ACHN (cell line): ENCODE measurements at regions not wholly inside any gene's neighbourhood (a gene's known extent, or its start where the extent isn't known, plus 50 kb on each side); places are given as distances from the start of the nearest gene placed in this dataset.

Experiments used
- DNase-seq: peaks from one replicate; pipeline ENCODE4 v3.0.0-alpha.2; 2015
- in situ Hi-C: cut with HindIII; loops from 2 replicates; pipeline ENCODE4 v1.10.0; 2017; ENCODE audit warnings: low sequenced_read_pairs, low pct_ligation_motif_present, low pct_unique_long_range_greater_than_20kb

DNA sequence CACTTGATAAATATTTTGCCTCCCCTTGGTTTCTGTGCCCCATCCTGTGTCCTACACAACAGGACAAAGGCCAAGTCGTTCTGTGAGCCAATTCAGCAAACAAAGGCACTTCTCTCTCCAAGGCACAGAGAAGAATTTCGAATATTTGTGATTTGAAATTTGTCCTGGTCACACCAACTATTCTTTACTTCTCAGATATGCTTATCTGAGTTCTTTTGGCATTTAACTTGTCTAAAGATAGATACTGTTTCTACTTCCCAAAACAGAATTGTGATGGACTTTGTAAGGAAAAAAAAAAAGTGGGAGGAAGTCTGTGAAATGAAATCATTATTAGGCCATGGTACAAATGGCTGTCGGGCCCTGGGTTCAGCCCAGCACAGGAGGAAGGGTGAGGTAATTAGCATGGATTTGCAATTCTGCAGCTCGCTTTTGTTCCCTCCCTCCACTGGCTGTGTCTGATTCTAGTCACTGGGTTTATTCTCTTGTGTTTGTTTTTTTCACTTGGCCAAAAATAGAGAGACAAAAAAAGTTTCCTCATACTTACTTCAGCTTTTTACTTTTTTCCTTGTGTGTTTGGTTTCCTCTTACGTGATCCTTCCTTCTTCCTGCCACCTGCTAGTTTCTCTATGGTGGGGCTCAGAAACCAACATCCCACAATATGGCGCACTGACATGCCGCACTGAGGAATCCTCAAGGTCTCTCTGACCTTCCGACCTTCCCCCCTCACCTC is 108.2 kb upstream of the MKLN1 start:
- no peak for DNase-seq
- in situ Hi-C loops, result no loop called here

- in situ Hi-C loops, result no loop called here
- no peak for DNase-seq
These were observed 106.6 kb upstream of the MKLN1 start for GRCh38 chr7:131221061-131221460.

DNA sequence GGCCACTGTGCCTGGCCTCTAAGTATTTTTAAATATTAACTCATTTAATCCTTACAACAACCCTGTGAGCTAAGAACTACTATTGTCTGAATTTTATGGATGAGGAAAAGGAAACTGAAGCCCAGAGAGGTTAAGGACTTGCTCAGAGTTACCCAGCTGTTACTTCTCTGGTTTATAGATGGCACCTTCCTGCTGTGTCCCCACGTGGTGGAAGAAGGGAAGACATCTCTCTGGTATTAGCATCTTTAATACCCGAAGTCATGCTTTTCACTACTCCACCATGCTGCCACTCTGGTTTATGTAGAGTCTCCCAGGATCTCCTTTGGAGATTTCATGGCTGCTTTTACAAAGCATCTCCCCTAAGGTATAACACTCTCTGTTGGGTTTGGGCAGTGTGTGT is 105.5 kb upstream of the MKLN1 start:
- in situ Hi-C loops, result no loop called here
- DNase-seq, result no peak

GRCh38 chr7:131223151-131223550 is 104.5 kb upstream of the MKLN1 start:
- in situ Hi-C loops, result no loop called here
- no peak for DNase-seq

- in situ Hi-C loops, result no loop called here
These were observed 102.7 kb upstream of the MKLN1 start for GRCh38 chr7:131224996-131225395.

DNA sequence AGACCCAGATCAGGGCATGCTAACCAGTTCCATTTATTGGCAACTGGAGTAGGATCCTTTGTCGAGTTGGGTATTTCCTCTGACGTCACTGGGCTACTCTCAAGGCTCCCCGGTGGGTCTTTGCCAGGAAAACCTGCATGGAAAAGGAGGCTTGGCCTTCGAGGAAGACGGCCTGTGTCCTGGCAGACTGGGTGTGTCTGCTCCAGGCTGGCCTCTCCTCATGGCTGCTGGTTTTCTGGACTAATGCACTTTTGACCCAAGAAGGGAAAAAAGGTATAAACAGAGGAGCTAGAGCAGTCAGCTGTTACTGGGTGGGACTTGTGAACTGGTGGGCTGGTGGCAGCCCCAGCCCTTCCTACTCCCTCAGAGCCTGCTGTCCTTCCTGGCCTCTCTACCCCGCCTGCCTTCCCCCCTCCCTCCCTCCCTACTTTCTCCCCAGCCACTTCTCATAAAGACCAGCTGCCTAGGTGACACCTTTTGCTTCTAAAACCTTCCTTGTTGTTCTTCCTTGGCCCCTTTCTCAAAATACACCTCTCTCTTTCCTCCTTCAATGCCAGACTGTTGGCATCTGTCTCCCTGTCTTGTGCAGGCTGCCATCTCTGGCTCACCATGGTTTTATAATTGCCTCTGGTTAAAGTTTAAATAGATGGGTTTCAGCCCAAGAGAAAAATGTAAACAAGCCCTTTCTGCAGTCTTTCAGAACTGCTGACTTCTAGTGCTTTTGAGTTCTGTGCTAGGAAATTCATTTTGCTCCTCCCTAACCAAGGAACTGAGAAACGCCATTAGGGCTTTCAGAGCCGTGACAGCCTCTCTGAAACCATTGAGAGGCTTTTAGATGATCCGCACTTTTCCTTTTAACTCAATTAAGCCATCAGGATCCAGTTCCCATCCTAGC is 101.8 kb upstream of the MKLN1 start:
- peak; percentile 95 for DNase-seq
- in situ Hi-C loops, result no loop called here

More at GRCh38 chr7:131224996-131225395, 102.7 kb upstream of the MKLN1 start:
- DNase-seq, result peak; percentile 29

DNA sequence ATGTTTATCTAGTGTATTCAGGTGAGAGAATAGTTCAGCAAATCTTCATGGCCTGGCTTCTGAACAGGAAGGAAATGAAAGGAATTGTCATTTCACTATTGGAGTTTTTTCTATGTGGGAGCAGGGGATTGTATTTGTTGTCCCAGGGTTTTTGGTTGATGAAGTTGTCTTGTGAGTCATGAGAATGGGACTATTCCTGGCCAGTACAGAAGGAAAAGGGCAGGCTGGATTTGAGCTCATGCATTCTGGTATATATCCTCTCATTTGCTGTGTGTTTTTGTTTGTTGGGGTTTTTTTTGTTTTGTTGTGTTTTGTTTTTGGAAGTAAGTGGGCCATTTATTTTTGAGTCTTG is 101.2 kb upstream of the MKLN1 start:
- in situ Hi-C loops, result no loop called here
- no peak for DNase-seq

- in situ Hi-C loops, result no loop called here
- DNase-seq, result no peak
These were observed 96.1 kb upstream of the MKLN1 start for GRCh38 chr7:131231381-131232220.

- no peak for DNase-seq
- in situ Hi-C loops, result no loop called here
These were observed 94.9 kb upstream of the MKLN1 start for GRCh38 chr7:131232768-131233167.

GRCh38 chr7:131233193-131233592 is 94.5 kb upstream of the MKLN1 start:
- in situ Hi-C loops, result no loop called here
- DNase-seq, result no peak

DNA sequence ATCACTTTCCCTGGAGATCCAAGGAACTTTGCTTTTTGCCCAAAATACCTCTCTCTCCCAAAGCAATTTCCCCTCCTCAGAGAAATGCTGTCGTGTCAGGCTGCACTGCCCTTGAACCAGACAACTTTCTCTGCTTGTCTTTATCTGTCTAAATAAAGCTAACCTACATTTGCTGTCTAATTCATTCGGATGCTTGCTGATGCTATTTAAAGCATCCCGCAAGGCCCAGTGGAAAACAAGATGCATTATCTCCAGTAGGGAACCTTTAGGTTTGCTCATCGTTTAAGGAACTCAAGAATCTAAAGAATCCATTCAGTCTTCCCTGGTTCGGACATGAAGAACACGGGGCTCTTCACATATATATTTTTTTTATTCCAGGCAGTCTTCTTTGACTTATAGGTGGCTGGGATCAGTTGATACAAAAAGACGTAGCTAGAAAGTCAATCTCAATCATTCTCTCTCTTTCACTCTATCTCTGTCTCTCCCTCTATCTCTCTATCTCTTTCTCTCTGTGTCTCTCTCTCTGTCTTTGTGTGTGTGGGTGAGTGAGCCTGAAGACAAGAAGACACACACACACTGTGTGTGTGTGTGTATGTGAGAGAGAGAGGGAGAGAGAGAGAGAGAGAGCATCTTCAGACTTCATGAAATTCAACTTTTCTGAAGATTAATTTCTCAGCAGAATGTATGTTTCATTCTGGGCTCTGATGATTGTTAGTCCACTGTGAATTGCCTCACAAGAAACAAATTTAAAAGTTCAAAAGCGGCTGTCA is 92.8 kb upstream of the MKLN1 start:
- in situ Hi-C loops, result no loop called here
- DNase-seq, result no peak

- in situ Hi-C loops, result no loop called here
- DNase-seq, result peak; percentile 100
These were observed 92.0 kb upstream of the MKLN1 start for GRCh38 chr7:131235489-131236317.

GRCh38 chr7:131236318-131236672 is 91.4 kb upstream of the MKLN1 start:
- no peak for DNase-seq
- in situ Hi-C loops, result no loop called here

- in situ Hi-C loops, result no loop called here
- peak; percentile 80 for DNase-seq
These were observed 89.2 kb upstream of the MKLN1 start for GRCh38 chr7:131238347-131238931.

DNA sequence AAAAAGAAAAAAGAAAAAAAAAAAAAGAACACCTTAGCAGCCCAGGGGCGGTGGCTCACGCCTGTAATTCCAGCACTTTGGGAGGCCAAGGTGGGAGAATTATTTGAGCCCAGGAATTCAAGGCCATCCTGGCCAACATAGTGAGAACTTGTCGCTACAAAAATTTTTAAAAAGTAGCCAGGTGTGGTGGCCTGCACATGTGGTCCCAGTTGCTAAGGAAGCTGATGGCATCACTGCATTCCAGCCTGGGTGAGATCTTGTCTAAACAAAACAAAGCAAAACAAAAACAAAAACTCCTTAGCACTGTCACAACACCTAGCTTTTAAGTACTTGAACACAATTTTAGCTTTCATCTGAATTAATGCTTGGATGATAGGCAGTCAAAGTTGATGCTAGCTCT is 86.3 kb upstream of the MKLN1 start:
- DNase-seq, result no peak
- in situ Hi-C loops, result no loop called here

GRCh38 chr7:131242123-131242650 is 85.5 kb upstream of the MKLN1 start:
- in situ Hi-C loops, result no loop called here
- DNase-seq, result no peak

- DNase-seq, result peak; percentile 95
- in situ Hi-C loops, result no loop called here
These were observed 83.3 kb upstream of the MKLN1 start for GRCh38 chr7:131244259-131244852.
